ENCODE measurements at regions not wholly inside any gene's neighbourhood (a gene's known extent, or its start where the extent isn't known, plus 50 kb on each side); places are given as distances from the start of the nearest gene placed in this dataset.

- TF ChIP-seq POLR2AphosphoS5 (IDR thresholded peaks at IDR 0.05; ENCODE audit: low read depth, low read length) (no peak), POLR2A (IDR thresholded peaks at IDR 0.05; ENCODE audit: low read depth, low read length) (no peak), TAF1 (IDR thresholded peaks at IDR 0.05; ENCODE audit: borderline replicate concordance, low read depth, low read length) (no peak)
Measured at GRCh38 chr4:89518259-89518658, 210.7 kb upstream of the GPRIN3 start.

Measured in GM12892 (cell line).